ENCODE measurements at regions not wholly inside any gene's neighbourhood (a gene's known extent, or its start where the extent isn't known, plus 50 kb on each side); places are given as distances from the start of the nearest gene placed in this dataset.

GRCh38 chr11:26017322-26017860, 314.5 kb upstream of the ANO3 start:
- no peaks in the 10 kb centered on the region for H3K9me2 ChIP-seq (ENCODE audit: insufficient read depth)
- no peaks in the 10 kb centered on the region for H3K4me1 ChIP-seq (ENCODE audit: control insufficient read depth in 1 of 2, insufficient read depth in 2 of 2, low read length in 2 of 2)
- ATAC-seq (no peak), DNase-seq (ENCODE audit: low read depth, low spot score) (no peak)
- intact Hi-C loops (cut with micrococcal nuclease), result no loop called here
- H2AFZ ChIP-seq (ENCODE audit: low read depth, low read length, poor library complexity, severe bottlenecking), result no peak overlapping the region
- H3K9ac ChIP-seq (ENCODE audit: low read length), result no peak overlapping the region
- H4K20me1 ChIP-seq (ENCODE audit: insufficient read depth), result no peaks in the 10 kb centered on the region
- no peak overlapping the region for H3K4me2 ChIP-seq (ENCODE audit: low read length)
- BruUV-seq (replicated peaks), result no TSS peak
- no peaks in the 10 kb centered on the region for H3K79me2 ChIP-seq (ENCODE audit: insufficient read depth, low read length)
- H3K9me3 ChIP-seq (ENCODE audit: control insufficient read depth in 1 of 2, insufficient read depth in 1 of 2, low read depth in 1 of 2, low read length in 2 of 2), result no peaks in the 10 kb centered on the region; a peak in 2 of 4 replicates
- ChIA-PET POLR2A (no interaction called here), RAD21 (ENCODE audit: low non-redundant PET in 1 of 2, low total read pairs in 2 of 2, uncharacterized antibody in 2 of 2, unreplicated experiment in 2 of 2) (no interaction called here), CTCF (no interaction called here)
- no peak overlapping the region for H3K27ac ChIP-seq (ENCODE audit: low read depth, low read length)
- H3K27me3 ChIP-seq (ENCODE audit: insufficient read depth, low read length), result no peaks in the 10 kb centered on the region
- H3K4me3 ChIP-seq (replicated peaks in 1 of 2; ENCODE audit: low read depth in 1 of 2, low read length in 2 of 2), result no peak overlapping the region
- H3K36me3 ChIP-seq (ENCODE audit: control insufficient read depth in 1 of 2, insufficient read depth in 2 of 2, low read length in 2 of 2), result no peaks in the 10 kb centered on the region
- TF ChIP-seq CTCF (IDR thresholded peaks at IDR 0.05 in 2 of 3, conservative IDR thresholded peaks at IDR 0.05 in 1 of 3; ENCODE audit: borderline replicate concordance in 1 of 3, insufficient read depth in 1 of 3, low read depth in 2 of 3, low read length in 2 of 3) (no peak), POLR2A (IDR thresholded peaks at IDR 0.05; ENCODE audit: borderline replicate concordance, extremely low read depth, insufficient read depth, insufficient read length) (no peak), SIN3A (IDR thresholded peaks at IDR 0.05; ENCODE audit: low read depth) (no peak), EGR1 (IDR thresholded peaks at IDR 0.05; ENCODE audit: low read depth) (no peak), ELF1 (IDR thresholded peaks at IDR 0.05; ENCODE audit: borderline replicate concordance, low read depth) (no peak), SP1 (IDR thresholded peaks at IDR 0.05; ENCODE audit: low read depth) (no peak), TCF7L2 (IDR thresholded peaks at IDR 0.05; ENCODE audit: borderline replicate concordance, extremely low read depth, insufficient read depth, insufficient read length) (no peak), YY1 (IDR thresholded peaks at IDR 0.05; ENCODE audit: extremely low read depth, insufficient replicate concordance, low read depth, low read length) (no peak), CBX3 (IDR thresholded peaks at IDR 0.05; ENCODE audit: low read depth) (no peak), JUND (IDR thresholded peaks at IDR 0.05) (no peak), FOSL1 (IDR thresholded peaks at IDR 0.05; ENCODE audit: low read depth) (no peak), POLR2AphosphoS5 (IDR thresholded peaks at IDR 0.05; ENCODE audit: low read depth, low read length) (no peak)
- TF ChIP-seq, protein P1, sequence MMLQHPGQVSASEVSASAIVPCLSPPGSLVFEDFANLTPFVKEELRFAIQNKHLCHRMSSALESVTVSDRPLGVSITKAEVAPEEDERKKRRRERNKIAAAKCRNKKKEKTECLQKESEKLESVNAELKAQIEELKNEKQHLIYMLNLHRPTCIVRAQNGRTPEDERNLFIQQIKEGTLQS (IDR thresholded peaks at IDR 0.05), result no peak
- TF ChIP-seq, protein P2, sequence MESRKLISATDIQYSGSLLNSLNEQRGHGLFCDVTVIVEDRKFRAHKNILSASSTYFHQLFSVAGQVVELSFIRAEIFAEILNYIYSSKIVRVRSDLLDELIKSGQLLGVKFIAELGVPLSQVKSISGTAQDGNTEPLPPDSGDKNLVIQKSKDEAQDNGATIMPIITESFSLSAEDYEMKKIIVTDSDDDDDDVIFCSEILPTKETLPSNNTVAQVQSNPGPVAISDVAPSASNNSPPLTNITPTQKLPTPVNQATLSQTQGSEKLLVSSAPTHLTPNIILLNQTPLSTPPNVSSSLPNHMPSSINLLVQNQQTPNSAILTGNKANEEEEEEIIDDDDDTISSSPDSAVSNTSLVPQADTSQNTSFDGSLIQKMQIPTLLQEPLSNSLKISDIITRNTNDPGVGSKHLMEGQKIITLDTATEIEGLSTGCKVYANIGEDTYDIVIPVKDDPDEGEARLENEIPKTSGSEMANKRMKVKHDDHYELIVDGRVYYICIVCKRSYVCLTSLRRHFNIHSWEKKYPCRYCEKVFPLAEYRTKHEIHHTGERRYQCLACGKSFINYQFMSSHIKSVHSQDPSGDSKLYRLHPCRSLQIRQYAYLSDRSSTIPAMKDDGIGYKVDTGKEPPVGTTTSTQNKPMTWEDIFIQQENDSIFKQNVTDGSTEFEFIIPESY (IDR thresholded peaks at IDR 0.05; ENCODE audit: extremely low read depth, insufficient replicate concordance, low read length), result no peak
- TF ChIP-seq, protein P3, sequence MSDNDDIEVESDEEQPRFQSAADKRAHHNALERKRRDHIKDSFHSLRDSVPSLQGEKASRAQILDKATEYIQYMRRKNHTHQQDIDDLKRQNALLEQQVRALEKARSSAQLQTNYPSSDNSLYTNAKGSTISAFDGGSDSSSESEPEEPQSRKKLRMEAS (IDR thresholded peaks at IDR 0.05), result no peak

All from HCT116 (cell line).